Caco-2 (cell line): ENCODE measurements at regions not wholly inside any gene's neighbourhood (a gene's known extent, or its start where the extent isn't known, plus 50 kb on each side); places are given as distances from the start of the nearest gene placed in this dataset.
A peak's percentile ranks its signal among the peaks of the same experiment; 100 is the strongest.

Source experiments
- BruUV-seq: library from RNA; stranded (reverse); fragments of 400-500 nt; replicated peaks from 2 replicates; lab custom pipeline; 2021; lab: Mats Ljungman, UMichigan
- CTCF ChIA-PET: fragments of 300-600 bp; sonication (Branson Sonifier 250); formaldehyde crosslinking; loops from one replicate; lab custom pipeline; 2022; ENCODE audit warnings: antibody characterized with exemption; lab: Charles Lee
- POLR2A ChIA-PET: fragments of 300-600 bp; sonication (Branson Sonifier 250); formaldehyde crosslinking; loops from one replicate; lab custom pipeline; 2022; ENCODE audit warnings: antibody characterized with exemption; lab: Charles Lee
- DNase-seq, 2 experiments: peaks; one replicate each; pipeline versions ENCODE4 v3.0.0 to v3.0.0-alpha.2; 2020 to 2022
- H3K27me3 ChIP-seq: replicated peaks from 2 replicates; pipeline ENCODE4 v1.6.0; 2011; ENCODE audit warnings: low read length; ENCODE audit not compliant: control insufficient read depth, insufficient read depth
- H3K36me3 ChIP-seq: 2 replicates; pipeline ENCODE4 v1.5.1; 2011; ENCODE audit warnings: low read length; ENCODE audit not compliant: control insufficient read depth, insufficient read depth
- H3K4me1 ChIP-seq: fragments of 250-450 bp; sonication (Bioruptor Pico); 2 replicates; pipeline ENCODE4 v1.5.1; 2020; ENCODE audit warnings: mild to moderate bottlenecking
- H3K4me3 ChIP-seq: 2 replicates; pipeline ENCODE4 v1.5.1; 2011; ENCODE audit warnings: low read depth, mild to moderate bottlenecking, control low read depth, low read length
- H3K9me3 ChIP-seq: fragments of 250-450 bp; sonication (Bioruptor Pico); 2 replicates; pipeline ENCODE4 v1.5.1; 2020; ENCODE audit warnings: mild to moderate bottlenecking, moderate library complexity
- H3K27ac Mint-ChIP-seq: one replicate; pipeline ENCODE4 v1.8.0; 2022; ENCODE audit warnings: mixed read lengths; ENCODE audit not compliant: unreplicated experiment
- H3K27me3 Mint-ChIP-seq: one replicate; pipeline ENCODE4 v1.8.0; 2022; ENCODE audit warnings: mixed read lengths; ENCODE audit not compliant: insufficient read depth, unreplicated experiment
- H3K36me3 Mint-ChIP-seq: one replicate; pipeline ENCODE4 v1.8.0; 2022; ENCODE audit warnings: mild to moderate bottlenecking, mixed read lengths; ENCODE audit not compliant: insufficient read depth, unreplicated experiment
- H3K4me1 Mint-ChIP-seq: one replicate; pipeline ENCODE4 v1.8.0; 2022; ENCODE audit warnings: low read depth, mixed read lengths; ENCODE audit not compliant: unreplicated experiment
- H3K4me3 Mint-ChIP-seq: one replicate; pipeline ENCODE4 v1.8.0; 2022; ENCODE audit warnings: mild to moderate bottlenecking, moderate library complexity, mixed read lengths; ENCODE audit not compliant: unreplicated experiment
- H3K9me3 Mint-ChIP-seq: one replicate; pipeline ENCODE4 v1.8.0; 2022; ENCODE audit warnings: mixed read lengths; ENCODE audit not compliant: unreplicated experiment
- CTCF ChIP-seq, 2 experiments: fragments of 200-600 bp in 1 of 2; IDR thresholded peaks; 1 replicate in 1 of 2; 2 replicates in 1 of 2; pipeline versions ENCODE4 v1.5.1 to v1.8.0; 2011 to 2022; ENCODE audit warnings: antibody characterized with exemption in 1 of 2, control low read depth in 1 of 2, inconsistent platforms in 1 of 2, low read depth in 1 of 2, low read length in 1 of 2, mild to moderate bottlenecking in 1 of 2, moderate library complexity in 1 of 2; ENCODE audit not compliant: insufficient read depth in 1 of 2, severe bottlenecking in 1 of 2, unreplicated experiment in 1 of 2
- intact Hi-C: fragments of 100-400 bp; cut with micrococcal nuclease; formaldehyde crosslinking; loops from one replicate; pipeline ENCODE4 v1.10.0; 2022; ENCODE audit not compliant: unreplicated experiment

- no TSS peak for BruUV-seq
- peak overlapping the region; percentile 51 for H3K27ac Mint-ChIP-seq
- TF ChIP-seq CTCF (IDR thresholded peaks at IDR 0.05; ENCODE audit: insufficient read depth in 1 of 2, low read depth in 1 of 2, low read length in 1 of 2, severe bottlenecking in 1 of 2, unreplicated experiment in 1 of 2): no peak
- peaks cover 8% of the 10 kb centered on the region for H3K4me1 Mint-ChIP-seq
- peaks cover 17% of the 10 kb centered on the region for H3K9me3 Mint-ChIP-seq
- no peaks in the 10 kb centered on the region for H3K36me3 ChIP-seq
- no peak overlapping the region for H3K4me3 ChIP-seq
- peaks cover 6% of the 10 kb centered on the region for H3K36me3 Mint-ChIP-seq
- no peak overlapping the region for H3K4me3 Mint-ChIP-seq
- no peak for DNase-seq
- intact Hi-C loops: no loop called here
- H3K9me3 ChIP-seq: no peaks in the 10 kb centered on the region
- ChIA-PET POLR2A (no interaction called here), CTCF (no interaction called here)
- H3K27me3 ChIP-seq: no peaks in the 10 kb centered on the region; the same call in 1 of the 2 replicates
- H3K27me3 Mint-ChIP-seq: no peaks in the 10 kb centered on the region
- peaks cover 13% of the 10 kb centered on the region for H3K4me1 ChIP-seq
These were observed 128.3 kb upstream of the SPATA13 start for GRCh38 chr13:24032252-24032651.

GRCh38 chr13:24032674-24033073, 127.8 kb upstream of the SPATA13 start:
- Histone ChIP-seq H3K9me3 (no peaks in the 10 kb centered on the region), H3K4me3 (no peak overlapping the region), H3K27me3 (no peaks in the 10 kb centered on the region; the same call in 1 of the 2 replicates), H3K36me3 (no peaks in the 10 kb centered on the region), H3K4me1 (peaks cover 13% of the 10 kb centered on the region)
- DNase-seq: no peak
- ChIA-PET CTCF (no interaction called here), POLR2A (no interaction called here)
- Mint-ChIP-seq H3K27me3 (no peaks in the 10 kb centered on the region), H3K27ac (no peak overlapping the region), H3K9me3 (peaks cover 13% of the 10 kb centered on the region), H3K4me1 (peaks cover 8% of the 10 kb centered on the region), H3K4me3 (no peak overlapping the region), H3K36me3 (peaks cover 6% of the 10 kb centered on the region)
- no TSS peak for BruUV-seq
- intact Hi-C loops: no loop called here
- TF ChIP-seq CTCF (IDR thresholded peaks at IDR 0.05; ENCODE audit: insufficient read depth in 1 of 2, low read depth in 1 of 2, low read length in 1 of 2, severe bottlenecking in 1 of 2, unreplicated experiment in 1 of 2): no peak

- no peak for DNase-seq
- no peak overlapping the region for H3K4me3 Mint-ChIP-seq
- no peaks in the 10 kb centered on the region for H3K27me3 Mint-ChIP-seq
- Histone ChIP-seq H3K4me1 (peaks cover 13% of the 10 kb centered on the region), H3K27me3 (no peaks in the 10 kb centered on the region; the same call in 1 of the 2 replicates), H3K36me3 (no peaks in the 10 kb centered on the region), H3K9me3 (no peaks in the 10 kb centered on the region), H3K4me3 (no peak overlapping the region)
- H3K9me3 Mint-ChIP-seq: peaks cover 10% of the 10 kb centered on the region
- CTCF ChIA-PET: no interaction called here
- H3K36me3 Mint-ChIP-seq: peaks cover 6% of the 10 kb centered on the region
- intact Hi-C loops: no loop called here
- no peak for TF ChIP-seq CTCF (IDR thresholded peaks at IDR 0.05; ENCODE audit: insufficient read depth in 1 of 2, low read depth in 1 of 2, low read length in 1 of 2, severe bottlenecking in 1 of 2, unreplicated experiment in 1 of 2)
- BruUV-seq: no TSS peak
- POLR2A ChIA-PET: no interaction called here
- no peak overlapping the region for H3K27ac Mint-ChIP-seq
- peaks cover 8% of the 10 kb centered on the region for H3K4me1 Mint-ChIP-seq
These were observed 126.8 kb upstream of the SPATA13 start for GRCh38 chr13:24033527-24034302.
